GM12878 (cell line): ENCODE measurements at regions not wholly inside any gene's neighbourhood (a gene's known extent, or its start where the extent isn't known, plus 50 kb on each side); places are given as distances from the start of the nearest gene placed in this dataset.

Source experiments
- ATAC-seq: fragments of 200-7000 bp; cut with Tn5 transposase; 3 replicates; pipeline ENCODE4 v1.9.1; 2020; ENCODE audit warnings: mild to moderate bottlenecking, moderate library complexity
- BruUV-seq: library from RNA; stranded (reverse); fragments of 400-500 nt; replicated peaks from 2 replicates; lab custom pipeline; 2021; lab: Mats Ljungman, UMichigan
- CTCF ChIA-PET: fragments of 300-600 bp; sonication (Branson Sonifier 250); formaldehyde crosslinking; extraction: SDS; loops from one replicate; lab custom pipeline; 2021; ENCODE audit warnings: inconsistent platforms; lab: Yijun Ruan, JAX
- POLR2A ChIA-PET: fragments of 350-600 bp; formaldehyde crosslinking; extraction: SDS; loops from one replicate; lab custom pipeline; 2021; ENCODE audit warnings: inconsistent platforms; lab: Charles Lee
- RAD21 ChIA-PET: fragments of 300-600 bp; sonication (Branson Sonifier 250); formaldehyde crosslinking; loops from one replicate; lab custom pipeline; 2023; ENCODE audit warnings: antibody characterized with exemption; ENCODE audit not compliant: unreplicated experiment; lab: Charles Lee
- SMC1A ChIA-PET: fragments of 300-600 bp; sonication (Branson Sonifier 250); formaldehyde crosslinking; loops from one replicate; lab custom pipeline; 2023; ENCODE audit not compliant: unreplicated experiment, uncharacterized antibody; lab: Charles Lee
- DNase-seq: peaks from one replicate; pipeline ENCODE4 v3.0.0-alpha.2; 2011; ENCODE audit warnings: low read depth, low spot score
- FAIRE-seq: peaks from 3 replicates; lab custom pipeline; 2011; peaks lifted over from hg19 to GRCh38; lab: Jason Lieb, UNC
- H2AFZ ChIP-seq: 2 replicates; pipeline ENCODE4 v1.6.0; 2011; ENCODE audit warnings: low read depth, low read length, control low read depth; ENCODE audit not compliant: control insufficient read depth
- H3K27ac ChIP-seq: 2 replicates; pipeline ENCODE4 v1.5.1; 2011; ENCODE audit warnings: control low read depth; ENCODE audit not compliant: control insufficient read depth, insufficient read depth
- H3K27me3 ChIP-seq, 2 experiments: replicated peaks in 1 of 2; 2 replicates each; pipeline versions ENCODE4 v1.6.0 to v1.6.1; 2011; ENCODE audit warnings: low read length in 1 of 2; ENCODE audit not compliant: control insufficient read depth in 2 of 2, insufficient read depth in 2 of 2
- H3K36me3 ChIP-seq, 2 experiments: 2 replicates each; pipeline ENCODE4 v1.5.1; 2011; ENCODE audit warnings: low read length in 1 of 2; ENCODE audit not compliant: control insufficient read depth in 2 of 2, insufficient read depth in 2 of 2
- H3K4me1 ChIP-seq: 2 replicates; pipeline ENCODE4 v1.6.1; 2011; ENCODE audit warnings: mild to moderate bottlenecking, low read length, moderate library complexity, mixed read lengths; ENCODE audit not compliant: control insufficient read depth, insufficient read depth
- H3K4me2 ChIP-seq: 2 replicates; pipeline ENCODE4 v1.6.0; 2011; ENCODE audit warnings: control low read depth; ENCODE audit not compliant: control insufficient read depth, insufficient read depth
- H3K4me3 ChIP-seq: fragments of 200-600 bp; sonication (generic); 2 replicates; pipeline ENCODE4 v1.5.1; 2016
- H3K79me2 ChIP-seq: 2 replicates; pipeline ENCODE4 v1.6.0; 2011; ENCODE audit warnings: low read length; ENCODE audit not compliant: control insufficient read depth, insufficient read depth
- H3K9ac ChIP-seq: 2 replicates; pipeline ENCODE4 v1.8.0; 2011; ENCODE audit warnings: low read length, control low read depth, mixed read lengths; ENCODE audit not compliant: control insufficient read depth, insufficient read depth
- H3K9me3 ChIP-seq: replicated peaks from 3 replicates; pipeline ENCODE4 v1.5.1; 2011; ENCODE audit warnings: mild to moderate bottlenecking, low read length; ENCODE audit not compliant: control insufficient read depth, insufficient read depth
- H4K20me1 ChIP-seq: 2 replicates; pipeline ENCODE4 v1.6.0; 2011; ENCODE audit not compliant: control insufficient read depth, insufficient read depth
- BHLHE40 ChIP-seq, 2 experiments: fragments of 450-650 bp in 1 of 2; IDR thresholded peaks; 2 replicates each; pipeline ENCODE4 v1.6.1; 2011 to 2017; ENCODE audit warnings: low read depth in 2 of 2, borderline replicate concordance in 1 of 2, improper control_type of control experiment in 1 of 2, low read length in 1 of 2, mild to moderate bottlenecking in 1 of 2
- E4F1 ChIP-seq: fragments of 450-650 bp; IDR thresholded peaks from 2 replicates; pipeline ENCODE4 v1.6.1; 2018; ENCODE audit warnings: borderline replicate concordance, mild to moderate bottlenecking; ENCODE audit not compliant: partially characterized antibody
- NR2C1 ChIP-seq: fragments of 450-650 bp; IDR thresholded peaks from 2 replicates; pipeline ENCODE4 v1.6.1; 2017; ENCODE audit warnings: antibody characterized with exemption, mild to moderate bottlenecking, moderate library complexity
- SMC3 ChIP-seq: IDR thresholded peaks from 2 replicates; pipeline ENCODE4 v1.6.1; 2011; ENCODE audit warnings: low read length, improper control_type of control experiment, borderline replicate concordance
- YBX1 ChIP-seq: fragments of 450-650 bp; IDR thresholded peaks from 2 replicates; pipeline ENCODE4 v1.6.1; 2016; ENCODE audit warnings: antibody characterized with exemption
- ZNF274 ChIP-seq: IDR thresholded peaks from one replicate; pipeline ENCODE4 v1.8.0; 2011; ENCODE audit not compliant: insufficient read length, insufficient read depth
- WGBS: methylation state at CpG from one replicate; pipeline ENCODE4 v1.1.6; 2016; ENCODE audit warnings: low lambda C conversion rate; ENCODE audit not compliant: insufficient replicate concordance, insufficient coverage; ENCODE audit errors: missing lambda C conversion rate; 5-methylcytosine and 5-hydroxymethylcytosine counted together
- in situ Hi-C: fragments of 300-500 bp; cut with MboI; formaldehyde crosslinking; loops from 9 replicates; pipeline ENCODE4 v1.14.3; 2018; ENCODE audit warnings: mixed read lengths
- intact Hi-C: fragments of 100-400 bp; cut with micrococcal nuclease; formaldehyde crosslinking; loops from one replicate; pipeline ENCODE4 v1.14.2; 2022; ENCODE audit not compliant: unreplicated experiment
- TF ChIP-seq, protein P1 (sequence below): fragments of 450-650 bp; formaldehyde crosslinking; IDR thresholded peaks from 2 replicates; pipeline ENCODE4 v1.4.0; 2020; ENCODE audit warnings: mild to moderate bottlenecking, moderate library complexity
- TF ChIP-seq, protein P2 (sequence below): IDR thresholded peaks from 2 replicates; pipeline ENCODE4 v1.6.1; 2011; ENCODE audit warnings: borderline replicate concordance, low read depth, mild to moderate bottlenecking, moderate library complexity, mixed read lengths, low read length; ENCODE audit not compliant: insufficient read depth; ENCODE audit errors: extremely low read length

DNA sequence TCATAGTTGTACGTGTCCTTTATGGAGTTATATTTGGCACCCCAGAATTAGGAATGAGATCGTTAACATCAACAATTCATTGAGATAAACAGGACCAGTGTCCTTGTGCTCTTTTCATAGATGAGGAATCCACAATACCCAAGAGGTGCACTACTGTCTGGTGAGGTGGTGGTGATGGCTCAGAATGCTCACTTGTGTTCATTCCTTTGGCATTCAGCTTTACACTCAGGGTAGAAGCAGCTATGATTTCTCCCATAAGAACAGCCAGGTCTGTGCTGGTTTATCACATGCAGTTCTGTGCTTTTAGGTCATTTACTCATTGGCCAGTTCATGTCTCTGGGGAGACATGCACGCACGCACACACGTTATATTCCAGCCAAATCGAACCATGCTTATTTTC is 167.2 kb downstream of the FAT3 start (continued):
- no peak for TF ChIP-seq E4F1
- TF ChIP-seq YBX1: no peak
- no peak for TF ChIP-seq BHLHE40 (IDR thresholded peaks at IDR 0.05; ENCODE audit: borderline replicate concordance in 1 of 2, low read depth in 2 of 2, low read length in 1 of 2)
- TF ChIP-seq NR2C1: no peak

- WGBS: 44% methylated on average over 5 of the region's 5 CpGs
- H3K79me2 ChIP-seq: no peaks in the 10 kb centered on the region
- no peaks in the 10 kb centered on the region for H3K36me3 ChIP-seq
- FAIRE-seq (no peak), DNase-seq (no peak), ATAC-seq (no peak)
- H3K4me1 ChIP-seq: no peaks in the 10 kb centered on the region
- no peak overlapping the region for H3K27ac ChIP-seq
- H3K27me3 ChIP-seq: peaks cover 0 to 2% of the 10 kb centered on the region in 2 experiments; a peak in 1 of 4 replicates
- H3K9me3 ChIP-seq: no peaks in the 10 kb centered on the region
- in situ Hi-C loops: no loop called here
- intact Hi-C loops: no loop called here
- TF ChIP-seq SMC3 (no peak), ZNF274 (no peak)
- TF ChIP-seq, protein P1, sequence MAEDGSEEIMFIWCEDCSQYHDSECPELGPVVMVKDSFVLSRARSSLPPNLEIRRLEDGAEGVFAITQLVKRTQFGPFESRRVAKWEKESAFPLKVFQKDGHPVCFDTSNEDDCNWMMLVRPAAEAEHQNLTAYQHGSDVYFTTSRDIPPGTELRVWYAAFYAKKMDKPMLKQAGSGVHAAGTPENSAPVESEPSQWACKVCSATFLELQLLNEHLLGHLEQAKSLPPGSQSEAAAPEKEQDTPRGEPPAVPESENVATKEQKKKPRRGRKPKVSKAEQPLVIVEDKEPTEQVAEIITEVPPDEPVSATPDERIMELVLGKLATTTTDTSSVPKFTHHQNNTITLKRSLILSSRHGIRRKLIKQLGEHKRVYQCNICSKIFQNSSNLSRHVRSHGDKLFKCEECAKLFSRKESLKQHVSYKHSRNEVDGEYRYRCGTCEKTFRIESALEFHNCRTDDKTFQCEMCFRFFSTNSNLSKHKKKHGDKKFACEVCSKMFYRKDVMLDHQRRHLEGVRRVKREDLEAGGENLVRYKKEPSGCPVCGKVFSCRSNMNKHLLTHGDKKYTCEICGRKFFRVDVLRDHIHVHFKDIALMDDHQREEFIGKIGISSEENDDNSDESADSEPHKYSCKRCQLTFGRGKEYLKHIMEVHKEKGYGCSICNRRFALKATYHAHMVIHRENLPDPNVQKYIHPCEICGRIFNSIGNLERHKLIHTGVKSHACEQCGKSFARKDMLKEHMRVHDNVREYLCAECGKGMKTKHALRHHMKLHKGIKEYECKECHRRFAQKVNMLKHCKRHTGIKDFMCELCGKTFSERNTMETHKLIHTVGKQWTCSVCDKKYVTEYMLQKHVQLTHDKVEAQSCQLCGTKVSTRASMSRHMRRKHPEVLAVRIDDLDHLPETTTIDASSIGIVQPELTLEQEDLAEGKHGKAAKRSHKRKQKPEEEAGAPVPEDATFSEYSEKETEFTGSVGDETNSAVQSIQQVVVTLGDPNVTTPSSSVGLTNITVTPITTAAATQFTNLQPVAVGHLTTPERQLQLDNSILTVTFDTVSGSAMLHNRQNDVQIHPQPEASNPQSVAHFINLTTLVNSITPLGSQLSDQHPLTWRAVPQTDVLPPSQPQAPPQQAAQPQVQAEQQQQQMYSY (CRISPR knock-in tag): no peak
- TF ChIP-seq, protein P2, sequence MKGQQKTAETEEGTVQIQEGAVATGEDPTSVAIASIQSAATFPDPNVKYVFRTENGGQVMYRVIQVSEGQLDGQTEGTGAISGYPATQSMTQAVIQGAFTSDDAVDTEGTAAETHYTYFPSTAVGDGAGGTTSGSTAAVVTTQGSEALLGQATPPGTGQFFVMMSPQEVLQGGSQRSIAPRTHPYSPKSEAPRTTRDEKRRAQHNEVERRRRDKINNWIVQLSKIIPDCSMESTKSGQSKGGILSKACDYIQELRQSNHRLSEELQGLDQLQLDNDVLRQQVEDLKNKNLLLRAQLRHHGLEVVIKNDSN: no peak
- no peak overlapping the region for H2AFZ ChIP-seq
- ChIA-PET CTCF (no interaction called here), SMC1A (no interaction called here), POLR2A (no interaction called here), RAD21 (no interaction called here)
- no peak overlapping the region for H3K9ac ChIP-seq
- no peak overlapping the region for H3K4me3 ChIP-seq
- no TSS peak for BruUV-seq
- no peaks in the 10 kb centered on the region for H4K20me1 ChIP-seq
- H3K4me2 ChIP-seq: no peak overlapping the region
Measured at GRCh38 chr11:92393218-92393617, 168.6 kb downstream of the FAT3 start.
